SHP77 (cell line): ENCODE measurements at regions not wholly inside any gene's neighbourhood (a gene's known extent, or its start where the extent isn't known, plus 50 kb on each side); places are given as distances from the start of the nearest gene placed in this dataset.
"Not testable (repeated sequence)": the region's sequence is repeated elsewhere in the genome, so short reads cannot be mapped to it uniquely, and the experiment has no call there.

Source experiments
- DNase-seq, 2 experiments: peaks; one replicate each; lab custom pipeline; 2025; lab: John Stamatoyannopoulos, UW

DNA sequence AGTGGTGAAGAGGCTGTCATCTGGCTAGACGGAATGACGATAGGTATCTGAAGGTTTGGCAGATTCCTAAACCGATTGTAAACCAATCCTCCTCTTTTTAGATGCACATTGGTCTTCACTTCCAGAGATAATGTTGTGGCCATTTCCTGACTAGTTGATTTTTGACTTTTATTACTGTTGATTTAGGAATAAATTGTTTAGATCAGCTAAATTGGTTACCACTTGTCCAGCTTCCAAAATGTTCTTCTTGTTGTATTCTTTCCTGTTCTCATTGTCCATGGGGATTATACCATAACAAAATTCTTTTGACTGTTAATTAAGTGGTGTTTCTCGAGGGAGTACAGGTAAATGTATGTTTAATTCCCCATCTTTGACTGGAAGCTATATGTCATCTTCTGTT is 119.7 kb downstream of the MACROH2A1 start:
- DNase-seq, result no peak

- peak; percentile 0 to 8 for DNase-seq
These were observed 122.9 kb downstream of the MACROH2A1 start for GRCh38 chr5:135276151-135276550.

DNA sequence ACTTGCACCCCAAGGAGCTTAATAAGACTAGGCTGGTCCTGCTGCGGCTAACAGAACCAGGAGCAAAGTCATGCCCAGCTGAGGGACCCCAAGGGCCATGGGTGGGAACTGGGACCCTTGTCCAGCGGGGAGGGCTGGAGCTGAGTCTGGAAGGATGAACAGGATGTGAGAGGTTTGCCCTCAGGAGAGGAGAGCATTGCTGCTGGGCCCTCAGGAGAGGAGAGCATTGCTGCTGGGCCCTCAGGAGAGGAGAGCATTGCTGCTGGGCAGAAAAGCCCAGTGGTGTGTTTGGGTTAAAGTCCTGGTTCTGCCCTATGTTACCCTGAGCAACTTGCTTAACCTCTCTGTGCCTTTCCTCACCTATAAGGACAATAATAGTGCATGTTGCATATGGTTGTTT is 125.8 kb downstream of the MACROH2A1 start:
- no peak for DNase-seq

DNA sequence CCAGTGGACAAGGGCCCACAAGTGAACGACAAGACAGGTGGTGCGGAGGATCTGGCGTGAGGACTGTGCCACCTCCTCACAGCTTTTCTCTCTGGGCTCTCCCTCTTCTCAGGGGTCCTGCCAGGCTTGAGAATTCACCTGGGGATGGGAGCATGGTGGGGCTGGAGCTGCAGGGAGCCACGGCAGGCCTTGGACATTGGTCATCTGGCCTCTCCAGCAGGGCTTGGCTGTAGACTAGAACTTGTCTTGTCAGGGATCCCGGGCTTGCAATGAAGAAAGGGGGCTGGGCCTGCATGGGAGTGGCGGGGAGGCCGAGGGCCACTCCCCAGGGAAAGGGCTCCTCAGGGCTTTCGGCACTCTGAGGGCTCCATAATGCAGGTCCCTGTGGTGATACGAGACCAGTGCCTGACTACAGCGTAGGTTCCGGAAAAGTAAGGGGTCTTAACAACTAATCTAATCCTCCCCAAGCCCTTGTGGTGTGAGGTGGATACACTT is 126.7 kb downstream of the MACROH2A1 start:
- DNase-seq, result no peak

- no peak for DNase-seq
These were observed 127.3 kb downstream of the MACROH2A1 start for GRCh38 chr5:135271533-135272310.

DNA sequence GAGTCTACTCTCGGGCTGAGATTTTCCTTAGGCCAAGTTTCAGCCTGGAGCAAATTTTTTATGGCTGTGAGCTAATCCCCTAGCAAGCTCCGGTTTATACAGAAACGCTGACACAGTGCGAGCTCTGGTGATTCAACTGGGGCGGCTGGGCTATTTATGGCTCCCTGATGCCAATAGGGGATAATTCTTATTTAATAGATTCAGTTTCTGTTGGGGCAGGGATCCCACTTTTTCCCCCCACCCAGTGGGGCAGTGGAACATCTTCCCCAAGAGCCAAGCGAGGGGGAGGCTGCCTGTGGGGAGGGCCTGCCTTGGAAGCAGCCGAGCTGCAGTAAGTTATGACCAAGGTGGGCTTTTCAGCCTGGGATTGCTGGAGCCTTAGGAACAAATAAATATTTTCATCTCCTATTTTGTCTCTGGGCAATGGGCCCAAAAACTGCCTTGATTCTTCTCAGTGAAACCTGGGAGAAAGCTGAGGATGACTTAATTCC is 129.1 kb downstream of the MACROH2A1 start:
- no peak for DNase-seq

DNA sequence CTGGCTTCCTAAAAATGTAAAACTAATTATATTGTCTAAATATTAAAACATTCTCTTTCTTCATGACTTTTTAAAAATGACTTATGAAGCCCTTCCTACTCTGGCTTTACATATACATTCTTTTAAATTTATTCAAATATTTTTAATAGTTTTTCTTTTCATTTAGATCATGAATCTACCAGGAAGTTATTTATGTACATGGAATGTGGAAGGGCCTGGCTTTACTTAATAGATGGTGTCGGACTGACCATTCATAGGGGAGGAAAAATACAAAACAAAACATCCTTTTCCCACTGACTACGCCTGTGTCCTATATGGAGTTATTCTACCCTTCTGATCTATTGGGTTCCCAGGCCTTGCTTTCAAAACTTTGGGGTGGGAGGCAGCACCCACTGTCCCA is 129.8 kb downstream of the MACROH2A1 start:
- DNase-seq, result no peak

DNA sequence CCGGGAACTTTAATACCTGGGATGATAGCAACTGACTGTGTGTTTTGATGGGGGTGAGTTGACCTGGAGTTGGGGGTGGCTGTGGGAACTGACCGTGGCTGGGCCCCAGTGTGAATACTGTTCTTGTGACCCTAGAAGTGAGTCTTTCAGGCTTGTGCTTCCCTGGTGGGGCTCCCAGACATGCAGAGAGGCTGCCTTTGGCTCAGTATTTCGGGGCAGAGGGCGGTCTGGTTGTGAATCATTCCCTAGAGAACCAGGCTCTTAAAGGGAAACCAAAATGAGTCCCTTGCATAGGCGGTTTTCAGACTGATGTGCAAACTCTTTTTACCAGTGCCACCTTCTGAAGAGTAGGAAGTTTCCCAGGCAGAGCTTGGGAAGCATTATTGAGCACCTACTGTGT is 132.1 kb downstream of the MACROH2A1 start:
- DNase-seq, result no peak

GRCh38 chr5:135266303-135266635 is 132.8 kb downstream of the MACROH2A1 start:
- no peak for DNase-seq

DNA sequence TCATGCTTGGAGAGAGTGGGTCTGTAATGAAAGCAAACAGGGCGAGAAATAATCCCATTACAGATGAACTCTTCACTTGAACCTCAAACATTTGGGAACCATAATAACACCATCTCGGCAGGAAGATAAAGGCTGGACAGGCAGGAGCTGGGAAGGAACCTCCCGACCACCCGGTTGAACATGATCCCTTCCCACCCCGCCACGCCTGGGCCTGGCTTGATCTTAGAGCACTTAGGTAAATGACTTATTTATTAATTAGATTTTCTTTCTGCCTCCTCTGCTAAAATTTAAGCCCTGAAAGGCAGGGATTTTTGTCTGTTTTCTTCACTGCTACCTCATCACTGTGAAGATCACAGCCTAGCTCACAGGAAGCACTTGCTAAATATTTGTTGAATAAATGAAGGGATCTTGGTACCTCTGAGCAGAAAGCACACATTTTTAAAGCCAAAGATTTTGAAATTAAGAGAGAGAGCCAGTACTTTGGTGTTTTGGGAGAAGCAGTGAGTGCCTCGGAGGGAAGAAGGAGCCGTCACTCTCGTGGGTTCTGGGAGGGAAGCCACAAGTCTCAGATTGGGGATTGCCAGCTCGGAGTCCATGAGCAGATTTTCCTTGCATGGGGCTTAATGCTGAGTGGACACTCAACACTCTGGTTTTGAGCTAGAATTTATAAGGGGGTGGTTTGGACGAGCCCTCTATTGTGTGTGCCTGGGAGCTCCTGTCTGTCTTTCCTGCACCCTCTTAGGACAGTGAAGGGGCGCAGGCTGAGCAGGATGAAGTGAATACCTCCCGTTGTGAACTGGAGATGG is 133.3 kb downstream of the MACROH2A1 start:
- no peak for DNase-seq

GRCh38 chr5:135264451-135265440 is 134.3 kb downstream of the MACROH2A1 start:
- DNase-seq, result no peak

- DNase-seq, result no peak
These were observed 135.9 kb downstream of the MACROH2A1 start for GRCh38 chr5:135263022-135263668.

- no peak for DNase-seq
These were observed 136.7 kb downstream of the MACROH2A1 start for GRCh38 chr5:135262364-135262763.

DNA sequence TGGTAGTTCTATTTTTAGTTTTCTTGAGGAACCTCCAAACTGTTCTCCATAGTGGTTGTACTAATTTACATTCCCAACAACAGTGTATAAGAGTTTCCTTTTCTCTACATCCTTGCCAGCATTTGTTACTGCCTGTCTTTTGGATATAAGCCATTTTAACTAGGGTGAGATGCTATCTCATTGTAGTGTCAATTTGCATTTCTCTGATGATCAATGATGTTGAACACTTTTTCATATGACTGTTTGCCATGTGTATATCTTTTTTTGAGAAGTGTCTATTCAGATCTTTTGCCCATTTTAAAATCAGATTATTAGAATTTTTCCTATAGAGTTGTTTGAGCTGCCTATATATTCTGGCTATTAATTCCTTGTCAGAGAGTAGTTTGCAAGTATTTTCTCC is 138.9 kb downstream of the MACROH2A1 start:
- not testable (repeated sequence) for DNase-seq

- no peak for DNase-seq
These were observed 143.4 kb downstream of the MACROH2A1 start for GRCh38 chr5:135255461-135256178.

DNA sequence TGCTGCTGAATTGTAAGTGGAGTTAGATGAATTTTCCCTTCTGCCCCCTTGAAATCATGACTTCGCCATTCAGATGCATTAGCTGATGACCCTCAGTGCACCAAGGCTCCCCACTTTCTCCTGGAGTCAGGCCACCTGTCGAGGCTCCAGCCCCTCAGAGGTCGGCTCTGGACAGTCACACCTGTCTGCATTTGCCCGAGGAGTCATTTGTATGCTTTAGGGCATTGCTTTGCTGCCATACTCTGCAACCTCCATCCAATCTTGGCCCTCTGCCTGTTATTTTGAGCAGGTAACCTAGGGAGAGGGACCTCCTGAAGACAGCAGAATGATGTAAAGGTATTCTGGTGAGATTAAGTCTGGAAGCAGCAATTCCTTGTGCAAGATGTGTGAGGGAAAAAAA is 144.8 kb downstream of the MACROH2A1 start:
- DNase-seq, result no peak

DNA sequence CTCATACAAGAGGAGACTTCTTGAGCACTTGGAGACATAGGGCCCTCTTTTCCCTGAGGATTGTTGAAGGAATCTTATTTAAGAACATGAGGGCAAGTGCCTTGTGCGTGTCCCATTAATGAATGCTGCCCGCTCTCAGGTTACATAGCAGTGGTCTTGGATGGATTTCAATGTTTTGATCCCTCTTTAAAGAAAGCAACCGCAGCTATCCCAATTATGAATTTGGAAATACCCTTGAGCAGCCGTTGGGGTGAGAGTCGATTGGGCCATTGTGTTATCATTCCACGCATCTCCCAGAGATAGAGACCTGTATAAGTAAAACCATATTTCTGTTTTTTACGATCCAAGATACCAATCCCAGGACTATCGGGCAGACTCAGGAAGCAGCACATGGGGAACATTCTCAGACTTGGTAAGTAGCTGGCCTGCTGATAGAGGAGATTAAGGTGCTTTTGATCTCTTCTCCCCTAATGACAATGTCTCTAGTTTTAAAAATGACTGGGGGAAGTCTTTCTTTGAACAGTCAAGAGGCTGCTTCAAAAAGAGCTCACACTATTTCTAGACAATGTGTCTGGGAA is 145.3 kb downstream of the MACROH2A1 start:
- DNase-seq, result no peak

- DNase-seq, result no peak
These were observed 147.9 kb downstream of the MACROH2A1 start for GRCh38 chr5:135251093-135251492.

GRCh38 chr5:135250671-135251070 is 148.4 kb downstream of the MACROH2A1 start:
- DNase-seq, result no peak

GRCh38 chr5:135249658-135250057 is 149.4 kb downstream of the MACROH2A1 start:
- DNase-seq, result no peak
